HCT116 (cell line): ENCODE measurements at regions not wholly inside any gene's neighbourhood (a gene's known extent, or its start where the extent isn't known, plus 50 kb on each side); places are given as distances from the start of the nearest gene placed in this dataset.

Experiments
- ATAC-seq: fragments of 200-7000 bp; cut with Tn5 transposase; 2 replicates; pipeline ENCODE4 v1.9.1; 2020; ENCODE audit warnings: mild to moderate bottlenecking, moderate library complexity
- BruUV-seq: library from RNA; stranded (reverse); fragments of 400-500 nt; replicated peaks from 2 replicates; lab custom pipeline; 2021; lab: Mats Ljungman, UMichigan
- CTCF ChIA-PET: fragments of 300-600 bp; sonication (Branson Sonifier 250); formaldehyde crosslinking; loops from one replicate; lab custom pipeline; 2021; ENCODE audit warnings: antibody characterized with exemption; lab: Charles Lee
- POLR2A ChIA-PET: fragments of 300-600, 350-600 bp; sonication (Branson Sonifier 250); formaldehyde crosslinking; loops from one replicate; lab custom pipeline; 2021; ENCODE audit warnings: antibody characterized with exemption; lab: Charles Lee
- RAD21 ChIA-PET, 2 experiments: fragments of 300-600 bp; sonication (Branson Sonifier 250); formaldehyde crosslinking; loops; one replicate each; lab custom pipeline; 2023; ENCODE audit warnings: low total read pairs in 2 of 2; ENCODE audit not compliant: uncharacterized antibody in 2 of 2, unreplicated experiment in 2 of 2, low non-redundant PET in 1 of 2; lab: Charles Lee
- DNase-seq: peaks from one replicate; pipeline ENCODE4 v3.0.0-alpha.2; 2010; ENCODE audit warnings: low read depth, low spot score
- H2AFZ ChIP-seq: fragments of 200-600 bp; shearing (Covaris generic), sonication (generic); 2 replicates; pipeline ENCODE4 v1.6.1; 2017; ENCODE audit warnings: low read depth, mixed run types, mixed read lengths, antibody characterized with exemption, low read length; ENCODE audit not compliant: poor library complexity, severe bottlenecking
- H3K27ac ChIP-seq: 2 replicates; pipeline ENCODE4 v1.5.1; 2012; ENCODE audit warnings: low read depth, low read length
- H3K27me3 ChIP-seq: fragments of 200-600 bp; sonication (generic); 2 replicates; pipeline ENCODE4 v1.6.1; 2016; ENCODE audit warnings: mixed run types, low read length, mixed read lengths; ENCODE audit not compliant: insufficient read depth
- H3K36me3 ChIP-seq, 2 experiments: fragments of 200-500 bp in 1 of 2; fragments of 200-600 bp in 1 of 2; sonication (Bioruptor generic) in 1 of 2; sonication (generic) in 1 of 2; 2 replicates each; pipeline versions ENCODE4 v1.5.1 to v1.6.1; 2014 to 2016; ENCODE audit warnings: low read length in 2 of 2, inconsistent platforms in 1 of 2, mixed read lengths in 1 of 2, mixed run types in 1 of 2; ENCODE audit not compliant: insufficient read depth in 2 of 2, control insufficient read depth in 1 of 2
- H3K4me1 ChIP-seq, 2 experiments: fragments of 200-600 bp in 1 of 2; sonication (generic) in 1 of 2; 2 replicates each; pipeline versions ENCODE4 v1.5.1 to v1.6.1; 2012 to 2017; ENCODE audit warnings: low read length in 2 of 2, inconsistent platforms in 1 of 2, mild to moderate bottlenecking in 1 of 2, mixed read lengths in 1 of 2, mixed run types in 1 of 2, moderate library complexity in 1 of 2; ENCODE audit not compliant: insufficient read depth in 2 of 2, control insufficient read depth in 1 of 2
- H3K4me2 ChIP-seq: fragments of 200-600 bp; sonication (generic); 2 replicates; pipeline ENCODE4 v1.6.1; 2017; ENCODE audit warnings: mixed run types, low read length, mixed read lengths
- H3K4me3 ChIP-seq, 2 experiments: fragments of 200-600 bp in 1 of 2; sonication (generic) in 1 of 2; replicated peaks in 1 of 2; 2 replicates each; pipeline ENCODE4 v1.5.1; 2011 to 2016; ENCODE audit warnings: low read length in 2 of 2, control low read depth in 1 of 2, low read depth in 1 of 2, mild to moderate bottlenecking in 1 of 2, mixed read lengths in 1 of 2, mixed run types in 1 of 2
- H3K79me2 ChIP-seq: fragments of 200-600 bp; sonication (generic); 2 replicates; pipeline ENCODE4 v1.6.1; 2017; ENCODE audit warnings: mild to moderate bottlenecking, mixed run types, low read length, moderate library complexity, mixed read lengths; ENCODE audit not compliant: insufficient read depth
- H3K9ac ChIP-seq: fragments of 200-600 bp; sonication (generic); 2 replicates; pipeline ENCODE4 v1.6.1; 2016; ENCODE audit warnings: low read length, mixed read lengths
- H3K9me2 ChIP-seq: fragments of 200-600 bp; sonication (generic), shearing (Covaris generic); 2 replicates; pipeline ENCODE4 v1.6.1; 2017; ENCODE audit warnings: mixed run types, mild to moderate bottlenecking, moderate library complexity; ENCODE audit not compliant: insufficient read depth
- H3K9me3 ChIP-seq, 2 experiments: fragments of 200-500 bp in 1 of 2; fragments of 200-600 bp in 1 of 2; sonication (Bioruptor generic) in 1 of 2; sonication (generic) in 1 of 2; 2 replicates each; pipeline ENCODE4 v1.6.1; 2014 to 2017; ENCODE audit warnings: low read length in 2 of 2, mixed read lengths in 2 of 2, inconsistent platforms in 1 of 2, low read depth in 1 of 2, mild to moderate bottlenecking in 1 of 2, mixed run types in 1 of 2, moderate library complexity in 1 of 2; ENCODE audit not compliant: control insufficient read depth in 1 of 2, insufficient read depth in 1 of 2
- H4K20me1 ChIP-seq: fragments of 200-600 bp; sonication (generic), shearing (Covaris generic); 2 replicates; pipeline ENCODE4 v1.6.1; 2017; ENCODE audit warnings: mixed run types, mild to moderate bottlenecking, moderate library complexity; ENCODE audit not compliant: insufficient read depth
- CEBPB ChIP-seq: IDR thresholded peaks from 2 replicates; pipeline ENCODE4 v1.6.1; 2012; ENCODE audit warnings: low read depth
- EZH2 ChIP-seq: fragments of 200-600 bp; sonication (generic); IDR thresholded peaks from 2 replicates; pipeline ENCODE4 v1.6.1; 2017; ENCODE audit warnings: antibody characterized with exemption, mixed run types
- EZH2phosphoT487 ChIP-seq: fragments of 200-600 bp; IDR thresholded peaks from 2 replicates; pipeline ENCODE4 v1.6.1; 2018; ENCODE audit warnings: antibody characterized with exemption, borderline replicate concordance
- FOSL1 ChIP-seq: IDR thresholded peaks from 2 replicates; pipeline ENCODE4 v1.6.1; 2012; ENCODE audit warnings: low read depth
- YY1 ChIP-seq: IDR thresholded peaks from 2 replicates; pipeline ENCODE4 v1.6.1; 2011; ENCODE audit warnings: low read length, low read depth, moderate library complexity, mild to moderate bottlenecking; ENCODE audit not compliant: insufficient replicate concordance; ENCODE audit errors: extremely low read depth
- ZFX ChIP-seq: fragments of 450-650 bp; IDR thresholded peaks from 2 replicates; pipeline ENCODE4 v1.6.1; 2017
- ZNF274 ChIP-seq: fragments of 200-500 bp; sonication (Bioruptor generic); IDR thresholded peaks from 2 replicates; pipeline ENCODE4 v1.6.1; 2014; ENCODE audit warnings: mild to moderate bottlenecking, low read depth, low read length, inconsistent platforms
- intact Hi-C: fragments of 100-400 bp; cut with micrococcal nuclease; formaldehyde crosslinking; loops from 2 replicates; pipeline ENCODE4 v1.10.0; 2022
- TF ChIP-seq, protein P1 (sequence below), 3 experiments: fragments of 200-600 bp in 1 of 3; sonication (generic) in 1 of 3; IDR thresholded peaks in 2 of 3; conservative IDR thresholded peaks in 1 of 3; 2 replicates each; pipeline ENCODE4 v1.5.1; 2012 to 2017; ENCODE audit warnings: low read depth in 2 of 3, low read length in 2 of 3, antibody characterized with exemption in 1 of 3, borderline replicate concordance in 1 of 3, control low read depth in 1 of 3, mild to moderate bottlenecking in 1 of 3, mixed read lengths in 1 of 3, mixed run types in 1 of 3, moderate library complexity in 1 of 3; ENCODE audit not compliant: insufficient read depth in 1 of 3
- TF ChIP-seq, protein P2 (sequence below): IDR thresholded peaks from 2 replicates; pipeline ENCODE4 v1.6.1; 2012; ENCODE audit warnings: low read depth
- TF ChIP-seq, protein P3 (sequence below): IDR thresholded peaks from 2 replicates; pipeline ENCODE4 v1.6.1; 2012

DNA sequence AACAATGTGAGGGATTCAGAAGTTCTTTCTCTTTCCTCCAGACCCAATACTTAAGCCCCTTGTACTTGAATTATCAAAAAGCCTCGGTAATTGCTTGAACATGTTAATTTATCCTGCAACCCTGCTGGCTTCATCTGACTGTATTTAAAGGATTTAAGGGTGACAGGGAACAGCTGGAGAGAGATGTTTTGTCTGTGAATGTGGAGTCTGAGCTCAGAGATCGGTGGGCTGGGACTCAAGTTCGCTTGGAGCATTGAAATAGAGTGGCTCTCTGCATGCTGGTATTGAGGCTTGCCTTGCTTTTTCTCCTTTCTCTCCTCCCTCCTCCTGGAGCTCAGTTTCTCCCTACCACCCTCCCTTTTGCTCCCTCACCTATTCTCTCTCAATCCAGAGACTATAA lies 73.6 kb downstream of the BOD1L2 start:
- POLR2A ChIA-PET = no interaction called here
- Histone ChIP-seq H2AFZ (no peak overlapping the region), H3K36me3 (no peaks in the 10 kb centered on the region), H3K79me2 (no peaks in the 10 kb centered on the region), H3K4me2 (no peak overlapping the region), H3K9me2 (no peaks in the 10 kb centered on the region), H3K4me3 (no peak overlapping the region), H3K9ac (no peak overlapping the region), H3K27me3 (peaks cover 20% of the 10 kb centered on the region; the same call in 1 of the 2 replicates), H3K9me3 (no peaks in the 10 kb centered on the region), H4K20me1 (no peaks in the 10 kb centered on the region), H3K4me1 (no peaks in the 10 kb centered on the region), H3K27ac (no peak overlapping the region)
- RAD21 ChIA-PET = no interaction called here
- ATAC-seq (no peak), DNase-seq (no peak)
- CTCF ChIA-PET = no interaction called here
- TF ChIP-seq, protein P1, sequence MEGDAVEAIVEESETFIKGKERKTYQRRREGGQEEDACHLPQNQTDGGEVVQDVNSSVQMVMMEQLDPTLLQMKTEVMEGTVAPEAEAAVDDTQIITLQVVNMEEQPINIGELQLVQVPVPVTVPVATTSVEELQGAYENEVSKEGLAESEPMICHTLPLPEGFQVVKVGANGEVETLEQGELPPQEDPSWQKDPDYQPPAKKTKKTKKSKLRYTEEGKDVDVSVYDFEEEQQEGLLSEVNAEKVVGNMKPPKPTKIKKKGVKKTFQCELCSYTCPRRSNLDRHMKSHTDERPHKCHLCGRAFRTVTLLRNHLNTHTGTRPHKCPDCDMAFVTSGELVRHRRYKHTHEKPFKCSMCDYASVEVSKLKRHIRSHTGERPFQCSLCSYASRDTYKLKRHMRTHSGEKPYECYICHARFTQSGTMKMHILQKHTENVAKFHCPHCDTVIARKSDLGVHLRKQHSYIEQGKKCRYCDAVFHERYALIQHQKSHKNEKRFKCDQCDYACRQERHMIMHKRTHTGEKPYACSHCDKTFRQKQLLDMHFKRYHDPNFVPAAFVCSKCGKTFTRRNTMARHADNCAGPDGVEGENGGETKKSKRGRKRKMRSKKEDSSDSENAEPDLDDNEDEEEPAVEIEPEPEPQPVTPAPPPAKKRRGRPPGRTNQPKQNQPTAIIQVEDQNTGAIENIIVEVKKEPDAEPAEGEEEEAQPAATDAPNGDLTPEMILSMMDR (IDR thresholded peaks at IDR 0.05 in 2 of 3, conservative IDR thresholded peaks at IDR 0.05 in 1 of 3; ENCODE audit: borderline replicate concordance in 1 of 3, insufficient read depth in 1 of 3, low read depth in 2 of 3, low read length in 2 of 3) = no peak
- intact Hi-C loops = no loop called here
- BruUV-seq = no TSS peak

DNA sequence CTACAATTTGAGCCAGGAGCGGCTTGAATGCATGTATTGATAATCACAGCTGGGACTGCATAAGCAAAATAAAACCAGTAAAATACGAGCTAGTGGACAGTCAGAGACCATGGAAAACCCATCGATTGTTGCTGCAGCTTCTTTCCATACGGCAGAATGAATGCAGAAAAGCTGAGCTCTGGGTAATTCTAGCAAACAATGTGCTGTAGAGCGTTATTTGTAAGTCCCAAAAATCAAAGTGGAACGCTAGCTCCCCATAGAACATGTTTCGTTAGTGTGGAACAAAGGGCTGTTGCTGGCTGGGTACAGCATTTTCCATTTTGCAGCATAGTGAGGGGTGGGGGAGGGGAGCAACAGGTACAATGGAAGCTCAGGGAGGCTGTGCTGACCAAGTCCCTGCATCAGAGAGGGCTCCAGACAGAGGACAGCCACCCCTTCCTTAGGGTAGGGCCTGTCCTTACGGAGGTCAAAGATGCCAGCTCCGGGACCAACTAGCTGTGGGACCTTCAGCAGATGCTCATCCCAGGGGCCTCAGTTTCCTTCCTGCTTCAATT lies 74.1 kb downstream of the BOD1L2 start:
- Histone ChIP-seq H3K79me2 (no peaks in the 10 kb centered on the region), H3K4me1 (no peaks in the 10 kb centered on the region), H2AFZ (no peak overlapping the region), H3K4me2 (no peak overlapping the region), H4K20me1 (no peaks in the 10 kb centered on the region), H3K27me3 (peaks cover 23% of the 10 kb centered on the region; the same call in 1 of the 2 replicates), H3K9me2 (no peaks in the 10 kb centered on the region), H3K9ac (no peak overlapping the region), H3K36me3 (no peaks in the 10 kb centered on the region), H3K27ac (no peak overlapping the region), H3K9me3 (no peaks in the 10 kb centered on the region), H3K4me3 (no peak overlapping the region)
- DNase-seq = no peak
- intact Hi-C loops = no loop called here
- RAD21 ChIA-PET = no interaction called here
- TF ChIP-seq, protein P2, sequence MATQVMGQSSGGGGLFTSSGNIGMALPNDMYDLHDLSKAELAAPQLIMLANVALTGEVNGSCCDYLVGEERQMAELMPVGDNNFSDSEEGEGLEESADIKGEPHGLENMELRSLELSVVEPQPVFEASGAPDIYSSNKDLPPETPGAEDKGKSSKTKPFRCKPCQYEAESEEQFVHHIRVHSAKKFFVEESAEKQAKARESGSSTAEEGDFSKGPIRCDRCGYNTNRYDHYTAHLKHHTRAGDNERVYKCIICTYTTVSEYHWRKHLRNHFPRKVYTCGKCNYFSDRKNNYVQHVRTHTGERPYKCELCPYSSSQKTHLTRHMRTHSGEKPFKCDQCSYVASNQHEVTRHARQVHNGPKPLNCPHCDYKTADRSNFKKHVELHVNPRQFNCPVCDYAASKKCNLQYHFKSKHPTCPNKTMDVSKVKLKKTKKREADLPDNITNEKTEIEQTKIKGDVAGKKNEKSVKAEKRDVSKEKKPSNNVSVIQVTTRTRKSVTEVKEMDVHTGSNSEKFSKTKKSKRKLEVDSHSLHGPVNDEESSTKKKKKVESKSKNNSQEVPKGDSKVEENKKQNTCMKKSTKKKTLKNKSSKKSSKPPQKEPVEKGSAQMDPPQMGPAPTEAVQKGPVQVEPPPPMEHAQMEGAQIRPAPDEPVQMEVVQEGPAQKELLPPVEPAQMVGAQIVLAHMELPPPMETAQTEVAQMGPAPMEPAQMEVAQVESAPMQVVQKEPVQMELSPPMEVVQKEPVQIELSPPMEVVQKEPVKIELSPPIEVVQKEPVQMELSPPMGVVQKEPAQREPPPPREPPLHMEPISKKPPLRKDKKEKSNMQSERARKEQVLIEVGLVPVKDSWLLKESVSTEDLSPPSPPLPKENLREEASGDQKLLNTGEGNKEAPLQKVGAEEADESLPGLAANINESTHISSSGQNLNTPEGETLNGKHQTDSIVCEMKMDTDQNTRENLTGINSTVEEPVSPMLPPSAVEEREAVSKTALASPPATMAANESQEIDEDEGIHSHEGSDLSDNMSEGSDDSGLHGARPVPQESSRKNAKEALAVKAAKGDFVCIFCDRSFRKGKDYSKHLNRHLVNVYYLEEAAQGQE = no peak
- TF ChIP-seq ZFX (no peak), EZH2phosphoT487 (no peak), ZNF274 (no peak), YY1 (no peak), EZH2 (no peak), FOSL1 (no peak), CEBPB (no peak)
- TF ChIP-seq, protein P3, sequence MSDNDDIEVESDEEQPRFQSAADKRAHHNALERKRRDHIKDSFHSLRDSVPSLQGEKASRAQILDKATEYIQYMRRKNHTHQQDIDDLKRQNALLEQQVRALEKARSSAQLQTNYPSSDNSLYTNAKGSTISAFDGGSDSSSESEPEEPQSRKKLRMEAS = no peak
- CTCF ChIA-PET = no interaction called here
- no peak for ATAC-seq
- POLR2A ChIA-PET = no interaction called here
- BruUV-seq = no TSS peak
